Uterus (tissue), 3 donors: ENCODE measurements at regions not wholly inside any gene's neighbourhood (a gene's known extent, or its start where the extent isn't known, plus 50 kb on each side); places are given as distances from the start of the nearest gene placed in this dataset. TPM values are rescaled to one million over a fixed set of nuclear protein-coding genes. Genes with fewer than 3 reads are reported as not detected.

Experiments
- DNase-seq, 2 donors: peaks; one replicate each; pipeline ENCODE4 v3.0.0-alpha.2; 2019 to 2020
- H3K27ac ChIP-seq, 2 donors: fragments of 200-600 bp; sonication (generic); 1 replicate in 1 of 2; 2 replicates in 1 of 2; pipeline ENCODE4 v1.5.1; 2016 to 2018
- H3K27me3 ChIP-seq, 2 donors: fragments of 200-600 bp; sonication (generic); one replicate each; pipeline ENCODE4 v1.5.1; 2018 to 2019; ENCODE audit warnings: control low read depth in 1 of 2
- H3K36me3 ChIP-seq, 2 donors: fragments of 200-600 bp; sonication (generic); one replicate each; pipeline ENCODE4 v1.5.1; 2019; ENCODE audit warnings: control low read depth in 1 of 2
- H3K4me1 ChIP-seq, 2 donors: fragments of 200-600 bp; sonication (generic); one replicate each; pipeline ENCODE4 v1.5.1; 2018 to 2019; ENCODE audit warnings: control low read depth in 1 of 2
- H3K4me3 ChIP-seq, 2 donors: fragments of 200-600 bp; sonication (generic); 1 replicate in 1 of 2; 2 replicates in 1 of 2; pipeline ENCODE4 v1.5.1; 2018 to 2019; ENCODE audit warnings: mild to moderate bottlenecking in 1 of 2
- H3K9me3 ChIP-seq, 2 donors: fragments of 200-600 bp; sonication (generic); one replicate each; pipeline ENCODE4 v1.5.1; 2019; ENCODE audit warnings: control low read depth in 1 of 2
- POLR2A ChIP-seq, 2 donors: fragments of 450-650 bp; IDR thresholded peaks; one replicate each; pipeline ENCODE4 v1.6.1; 2016; ENCODE audit warnings: antibody characterized with exemption in 2 of 2, mild to moderate bottlenecking in 1 of 2, moderate library complexity in 1 of 2
- intact Hi-C: fragments of 100-400 bp; cut with DNase I; formaldehyde crosslinking; loops from one replicate; pipeline ENCODE4 v1.15.1; 2023; ENCODE audit warnings: low total_unique reads
- small RNA-seq: library from RNA; depleted of rRNA; stranded (forward); fragments of <200 nt; gene quantifications from one replicate; pipeline ENCODE3, GENCODE V24; 2016
- TF ChIP-seq, protein P1 (sequence below), 4 experiments: fragments of 200-600 bp in 2 of 4; fragments of 450-650 bp in 2 of 4; sonication (generic) in 2 of 4; IDR thresholded peaks; one replicate each; pipeline ENCODE4 v1.5.1; 2016 to 2019; ENCODE audit warnings: antibody characterized with exemption in 4 of 4, mild to moderate bottlenecking in 2 of 4, moderate library complexity in 1 of 4
- donor health status: DM: yes; HTN: yes; CAD: no.

DNA sequence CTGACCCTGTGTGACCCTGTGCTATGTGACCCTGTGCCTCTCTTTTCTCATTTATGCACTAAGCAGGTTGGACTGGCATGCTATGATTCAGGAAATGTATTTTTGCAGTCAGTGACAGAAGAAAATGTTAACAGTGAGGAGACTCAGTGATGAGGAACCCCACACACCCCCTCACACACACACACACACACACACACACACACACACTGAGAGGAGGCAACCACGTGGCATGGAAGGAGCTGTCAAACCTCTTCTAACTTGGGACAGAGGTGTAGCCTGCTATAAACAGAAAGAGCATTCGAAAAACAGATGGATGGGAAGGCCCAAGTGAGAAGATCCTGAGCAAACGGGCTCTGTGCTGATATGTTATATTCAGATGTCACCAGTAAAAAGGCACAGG lies 57.9 kb upstream of the GRIA1 start:
- intact Hi-C loops: no loop called here

DNA sequence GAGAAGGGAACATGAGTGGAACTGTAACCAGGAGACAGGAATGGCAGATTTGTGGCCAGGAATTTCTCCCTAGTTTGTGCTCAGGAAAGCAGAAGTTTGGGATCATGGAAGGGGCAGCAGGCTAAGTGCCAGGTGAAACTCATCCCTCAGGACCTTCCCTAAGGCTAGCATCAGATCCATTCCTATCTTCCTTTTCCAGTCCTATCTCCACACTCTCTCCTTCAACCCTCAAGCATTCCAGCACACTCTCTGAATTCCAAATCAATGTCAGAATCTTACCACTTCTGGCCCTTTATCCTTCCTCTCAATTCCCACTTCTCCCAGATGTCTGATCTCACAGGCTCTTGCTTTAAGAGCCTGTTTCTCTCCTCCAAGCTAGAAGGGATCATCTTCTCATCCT lies 53.2 kb upstream of the GRIA1 start:
- no peaks in the 10 kb centered on the region for H3K9me3 ChIP-seq
- no peak for DNase-seq
- H3K4me3 ChIP-seq: no peak overlapping the region
- no peaks in the 10 kb centered on the region for H3K4me1 ChIP-seq
- no peak for TF ChIP-seq POLR2A (IDR thresholded peaks at IDR 0.05)
- TF ChIP-seq, protein P1, sequence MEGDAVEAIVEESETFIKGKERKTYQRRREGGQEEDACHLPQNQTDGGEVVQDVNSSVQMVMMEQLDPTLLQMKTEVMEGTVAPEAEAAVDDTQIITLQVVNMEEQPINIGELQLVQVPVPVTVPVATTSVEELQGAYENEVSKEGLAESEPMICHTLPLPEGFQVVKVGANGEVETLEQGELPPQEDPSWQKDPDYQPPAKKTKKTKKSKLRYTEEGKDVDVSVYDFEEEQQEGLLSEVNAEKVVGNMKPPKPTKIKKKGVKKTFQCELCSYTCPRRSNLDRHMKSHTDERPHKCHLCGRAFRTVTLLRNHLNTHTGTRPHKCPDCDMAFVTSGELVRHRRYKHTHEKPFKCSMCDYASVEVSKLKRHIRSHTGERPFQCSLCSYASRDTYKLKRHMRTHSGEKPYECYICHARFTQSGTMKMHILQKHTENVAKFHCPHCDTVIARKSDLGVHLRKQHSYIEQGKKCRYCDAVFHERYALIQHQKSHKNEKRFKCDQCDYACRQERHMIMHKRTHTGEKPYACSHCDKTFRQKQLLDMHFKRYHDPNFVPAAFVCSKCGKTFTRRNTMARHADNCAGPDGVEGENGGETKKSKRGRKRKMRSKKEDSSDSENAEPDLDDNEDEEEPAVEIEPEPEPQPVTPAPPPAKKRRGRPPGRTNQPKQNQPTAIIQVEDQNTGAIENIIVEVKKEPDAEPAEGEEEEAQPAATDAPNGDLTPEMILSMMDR (IDR thresholded peaks at IDR 0.05): no peak
- no peaks in the 10 kb centered on the region for H3K36me3 ChIP-seq
- no peak overlapping the region for H3K27ac ChIP-seq
- intact Hi-C loops: no loop called here
- H3K27me3 ChIP-seq: no peaks in the 10 kb centered on the region

More for the DNA sequence above, 57.9 kb upstream of the GRIA1 start:
- no peak for DNase-seq
- no peaks in the 10 kb centered on the region for H3K27me3 ChIP-seq
- no peak for TF ChIP-seq POLR2A (IDR thresholded peaks at IDR 0.05)
- TF ChIP-seq, protein P1 (IDR thresholded peaks at IDR 0.05): no peak
- H3K4me1 ChIP-seq: no peaks in the 10 kb centered on the region
- no peak overlapping the region for H3K4me3 ChIP-seq
- H3K9me3 ChIP-seq: no peaks in the 10 kb centered on the region
- H3K27ac ChIP-seq: no peak overlapping the region
- H3K36me3 ChIP-seq: no peaks in the 10 kb centered on the region

DNA sequence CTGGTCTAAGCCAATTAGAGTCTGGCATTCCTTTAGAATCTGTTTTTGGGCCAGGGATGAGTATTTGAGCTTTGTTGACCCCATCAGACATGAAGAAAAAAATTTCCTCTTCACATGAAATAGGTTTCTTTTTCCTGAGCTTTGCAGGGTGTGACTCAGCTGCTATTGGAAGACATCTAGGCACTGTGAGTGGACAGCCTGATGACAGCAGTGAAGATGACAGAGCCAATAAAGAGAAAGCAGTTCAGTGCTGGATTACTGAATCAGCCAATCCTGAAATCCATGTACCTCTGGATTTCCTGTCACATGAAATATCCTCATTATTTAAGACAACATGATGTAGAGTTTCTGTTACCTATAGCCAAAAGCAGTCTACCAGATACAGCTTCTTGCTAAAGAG lies 51.3 kb upstream of the GRIA1 start:
- Histone ChIP-seq H3K4me3 (no peak overlapping the region), H3K4me1 (no peaks in the 10 kb centered on the region), H3K9me3 (no peaks in the 10 kb centered on the region), H3K36me3 (no peaks in the 10 kb centered on the region), H3K27ac (no peak overlapping the region), H3K27me3 (no peaks in the 10 kb centered on the region)
- no peak for DNase-seq
- TF ChIP-seq, protein P1 (IDR thresholded peaks at IDR 0.05): no peak
- no peak for TF ChIP-seq POLR2A (IDR thresholded peaks at IDR 0.05)
- intact Hi-C loops: no loop called here

Small RNAs in the stretch of these regions (small RNA-seq; reads per million reads assigned to genes)
- not detected for gene AC008571.1
